ENCODE measurements at regions not wholly inside any gene's neighbourhood (a gene's known extent, or its start where the extent isn't known, plus 50 kb on each side); places are given as distances from the start of the nearest gene placed in this dataset.

DNA sequence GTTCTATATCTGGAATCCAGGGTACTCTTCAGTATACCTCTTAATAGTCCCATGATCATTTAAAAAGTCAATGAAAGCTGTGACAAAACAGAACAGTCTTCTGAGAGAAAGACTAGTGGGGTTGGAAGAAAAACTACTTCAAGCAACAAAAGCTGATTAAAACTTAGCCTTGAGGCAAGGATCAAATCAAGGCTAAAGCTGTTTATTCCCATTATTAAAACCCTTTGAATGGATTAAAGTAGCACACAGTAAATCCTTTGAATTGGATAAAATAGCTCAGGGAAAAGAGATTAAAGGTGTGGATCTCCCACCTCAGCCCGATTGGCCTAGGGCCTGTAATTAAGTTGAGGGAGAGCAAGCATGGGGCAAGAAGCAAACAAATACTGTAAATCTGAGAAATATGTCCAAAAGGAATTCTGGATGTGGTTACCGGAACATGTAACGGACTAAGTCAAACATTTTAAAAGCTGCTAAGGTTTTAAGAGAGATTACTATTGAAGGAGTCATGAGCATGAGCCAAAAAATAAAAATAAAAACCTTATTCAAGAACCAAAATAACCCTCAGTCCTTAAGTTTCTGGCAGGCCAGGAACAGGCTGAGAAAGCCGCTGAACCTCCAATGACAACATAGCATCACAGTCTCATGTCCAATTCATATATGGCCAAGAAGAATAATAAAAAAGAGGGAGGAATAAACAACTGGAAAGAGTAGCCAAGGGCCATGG is 257.3 kb upstream of the NEIL3 start:
- TF ChIP-seq GATA2 (IDR thresholded peaks at IDR 0.05; ENCODE audit: low read depth, low read length) (no peak), GATA3 (IDR thresholded peaks at IDR 0.05; ENCODE audit: low read depth, low read length) (no peak)
